ENCODE measurements at regions not wholly inside any gene's neighbourhood (a gene's known extent, or its start where the extent isn't known, plus 50 kb on each side); places are given as distances from the start of the nearest gene placed in this dataset.

- H3K9me3 Mint-ChIP-seq = no peaks in the 10 kb centered on the region
- no peak overlapping the region for H3K27ac Mint-ChIP-seq
- no peaks in the 10 kb centered on the region for H3K36me3 Mint-ChIP-seq
- no peaks in the 10 kb centered on the region for H3K4me1 Mint-ChIP-seq (ENCODE audit: low read depth)
- POLR2A ChIA-PET = no interaction called here
- intact Hi-C loops (cut with micrococcal nuclease) = no loop called here
- peaks cover 1% of the 10 kb centered on the region for H3K27me3 Mint-ChIP-seq
- no peak for DNase-seq
- CTCF ChIA-PET = no interaction called here
- H3K4me3 Mint-ChIP-seq = no peak overlapping the region
Measured at GRCh38 chr15:35724626-35725025, 178.7 kb upstream of the DPH6 start.

DNA sequence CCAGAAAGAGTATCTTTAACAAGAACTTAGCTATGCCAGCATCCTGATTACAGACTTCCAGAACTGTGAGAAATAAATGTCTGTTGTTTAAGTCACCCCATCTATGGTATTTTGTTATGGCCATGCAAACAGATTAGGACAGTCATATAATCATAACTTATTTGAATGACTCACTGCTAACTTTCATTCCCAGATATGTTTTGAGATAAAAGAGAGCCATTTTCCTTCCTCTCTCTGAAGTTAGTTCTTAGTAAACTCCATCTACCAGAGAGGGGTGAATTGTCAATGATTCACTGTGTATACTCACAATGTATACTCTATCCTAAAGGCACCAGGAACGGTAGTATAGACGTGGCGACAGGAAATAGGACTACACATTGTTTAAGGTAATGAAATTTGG lies 179.4 kb upstream of the DPH6 start:
- Mint-ChIP-seq H3K4me3 (no peak overlapping the region), H3K27me3 (no peaks in the 10 kb centered on the region), H3K36me3 (no peaks in the 10 kb centered on the region), H3K4me1 (ENCODE audit: low read depth) (no peaks in the 10 kb centered on the region), H3K9me3 (no peaks in the 10 kb centered on the region), H3K27ac (no peak overlapping the region)
- CTCF ChIA-PET = no interaction called here
- intact Hi-C loops (cut with micrococcal nuclease) = no loop called here
- POLR2A ChIA-PET = no interaction called here
- no peak for DNase-seq

DNA sequence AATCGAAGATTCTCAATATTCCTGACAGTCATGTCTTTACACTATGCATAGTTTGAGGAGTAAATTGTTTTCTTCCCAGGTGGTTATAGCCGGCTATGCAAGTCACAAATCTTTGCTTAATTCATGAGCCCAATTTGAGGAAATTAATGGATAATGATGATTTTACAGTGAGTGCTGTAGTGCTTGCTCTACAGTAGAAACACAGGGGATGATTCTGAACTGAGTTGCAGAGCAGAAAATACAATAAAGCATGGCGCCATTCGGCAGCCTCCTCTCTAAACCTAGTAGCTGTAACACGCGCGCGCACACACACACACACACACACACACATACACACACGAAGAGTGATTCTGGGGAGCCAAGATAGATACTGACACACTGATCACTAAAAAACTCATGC lies 181.7 kb upstream of the DPH6 start:
- no peaks in the 10 kb centered on the region for H3K27me3 Mint-ChIP-seq
- DNase-seq = no peak
- no peak overlapping the region for H3K4me3 Mint-ChIP-seq
- H3K4me1 Mint-ChIP-seq (ENCODE audit: low read depth) = no peaks in the 10 kb centered on the region
- no peaks in the 10 kb centered on the region for H3K36me3 Mint-ChIP-seq
- no peak overlapping the region for H3K27ac Mint-ChIP-seq
- ChIA-PET CTCF (no interaction called here), POLR2A (no interaction called here)
- no peaks in the 10 kb centered on the region for H3K9me3 Mint-ChIP-seq
- intact Hi-C loops (cut with micrococcal nuclease) = no loop called here

- no peaks in the 10 kb centered on the region for H3K9me3 Mint-ChIP-seq
- POLR2A ChIA-PET = no interaction called here
- H3K36me3 Mint-ChIP-seq = no peaks in the 10 kb centered on the region
- CTCF ChIA-PET = no interaction called here
- no peaks in the 10 kb centered on the region for H3K27me3 Mint-ChIP-seq
- no peak for DNase-seq
- no peak overlapping the region for H3K27ac Mint-ChIP-seq
- no peaks in the 10 kb centered on the region for H3K4me1 Mint-ChIP-seq (ENCODE audit: low read depth)
- H3K4me3 Mint-ChIP-seq = no peak overlapping the region
- intact Hi-C loops (cut with micrococcal nuclease) = no loop called here
Measured at GRCh38 chr15:35728219-35728940, 182.4 kb upstream of the DPH6 start.

GRCh38 chr15:35736150-35736549 lies 190.2 kb upstream of the DPH6 start:
- intact Hi-C loops (cut with micrococcal nuclease) = no loop called here
- H3K36me3 Mint-ChIP-seq = no peaks in the 10 kb centered on the region
- H3K4me3 Mint-ChIP-seq = no peak overlapping the region
- no peak overlapping the region for H3K27ac Mint-ChIP-seq
- POLR2A ChIA-PET = no interaction called here
- peaks cover 2% of the 10 kb centered on the region for H3K27me3 Mint-ChIP-seq
- CTCF ChIA-PET = no interaction called here
- H3K9me3 Mint-ChIP-seq = no peaks in the 10 kb centered on the region
- no peak for DNase-seq
- H3K4me1 Mint-ChIP-seq (ENCODE audit: low read depth) = no peaks in the 10 kb centered on the region

DNA sequence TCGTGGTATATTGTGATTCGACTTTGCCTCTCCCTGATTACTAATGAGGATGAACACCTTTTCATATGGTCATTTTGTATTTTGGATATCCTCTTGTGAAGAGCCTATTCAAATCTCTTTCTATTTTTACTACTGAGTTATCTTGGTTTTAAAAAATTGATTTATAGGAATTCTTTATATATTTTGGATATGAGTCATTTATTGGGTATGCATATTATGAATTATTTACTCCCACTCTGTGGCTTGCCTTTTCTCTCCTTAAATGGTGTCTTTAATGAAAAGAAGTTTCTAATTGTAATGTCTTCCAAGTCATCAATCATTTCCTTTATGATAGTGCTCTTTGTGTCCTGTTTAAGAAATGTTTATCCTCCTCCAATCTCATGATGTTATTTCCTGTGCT lies 191.5 kb upstream of the DPH6 start:
- CTCF ChIA-PET = interaction anchor here (1.7 kb wide), 1 partner anchor 14 kb away, joined by 11 read pairs; no protein-coding TSS in a partner anchor
- Mint-ChIP-seq H3K36me3 (no peaks in the 10 kb centered on the region), H3K9me3 (no peaks in the 10 kb centered on the region), H3K4me1 (ENCODE audit: low read depth) (no peaks in the 10 kb centered on the region), H3K27ac (no peak overlapping the region), H3K4me3 (no peak overlapping the region), H3K27me3 (peaks cover 2% of the 10 kb centered on the region)
- POLR2A ChIA-PET = no interaction called here
- intact Hi-C loops (cut with micrococcal nuclease) = no loop called here
- no peak for DNase-seq

DNA sequence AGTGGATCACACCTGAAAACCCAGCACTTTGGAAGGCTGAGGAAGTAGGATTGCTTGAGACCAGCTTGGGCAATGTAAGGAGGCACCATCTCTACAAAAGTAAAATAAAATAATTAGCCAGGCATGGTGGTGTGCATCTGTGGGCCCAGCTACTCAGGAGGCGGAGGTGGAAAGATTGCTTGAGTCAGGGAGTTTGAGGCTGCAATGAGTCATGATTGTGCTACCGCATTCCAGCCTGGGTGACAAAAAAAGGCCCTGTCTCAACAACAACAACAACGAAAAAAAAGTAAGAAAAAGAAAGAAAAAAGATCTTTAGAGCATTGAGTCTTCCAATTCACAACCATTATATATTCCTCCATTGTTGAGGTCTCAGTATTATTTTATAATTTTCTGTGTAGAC lies 192.4 kb upstream of the DPH6 start:
- Mint-ChIP-seq H3K4me1 (ENCODE audit: low read depth) (no peaks in the 10 kb centered on the region), H3K36me3 (no peaks in the 10 kb centered on the region), H3K9me3 (no peaks in the 10 kb centered on the region), H3K27ac (no peak overlapping the region), H3K27me3 (peaks cover 2% of the 10 kb centered on the region), H3K4me3 (no peak overlapping the region)
- ChIA-PET CTCF (interaction anchor here (1.7 kb wide), 1 partner anchor 13 kb away, joined by 11 read pairs; no protein-coding TSS in a partner anchor), POLR2A (no interaction called here)
- no peak for DNase-seq
- intact Hi-C loops (cut with micrococcal nuclease) = no loop called here

- POLR2A ChIA-PET = no interaction called here
- H3K4me1 Mint-ChIP-seq (ENCODE audit: low read depth) = no peaks in the 10 kb centered on the region
- no peaks in the 10 kb centered on the region for H3K36me3 Mint-ChIP-seq
- intact Hi-C loops (cut with micrococcal nuclease) = no loop called here
- H3K9me3 Mint-ChIP-seq = no peaks in the 10 kb centered on the region
- DNase-seq = no peak
- H3K4me3 Mint-ChIP-seq = no peak overlapping the region
- H3K27ac Mint-ChIP-seq = no peak overlapping the region
- H3K27me3 Mint-ChIP-seq = peaks cover 4% of the 10 kb centered on the region
- CTCF ChIA-PET = interaction anchor here (1.1 kb wide), 1 partner anchor 11 kb away, joined by 5 read pairs; no protein-coding TSS in a partner anchor
Measured at GRCh38 chr15:35740761-35741160, 194.8 kb upstream of the DPH6 start.

DNA sequence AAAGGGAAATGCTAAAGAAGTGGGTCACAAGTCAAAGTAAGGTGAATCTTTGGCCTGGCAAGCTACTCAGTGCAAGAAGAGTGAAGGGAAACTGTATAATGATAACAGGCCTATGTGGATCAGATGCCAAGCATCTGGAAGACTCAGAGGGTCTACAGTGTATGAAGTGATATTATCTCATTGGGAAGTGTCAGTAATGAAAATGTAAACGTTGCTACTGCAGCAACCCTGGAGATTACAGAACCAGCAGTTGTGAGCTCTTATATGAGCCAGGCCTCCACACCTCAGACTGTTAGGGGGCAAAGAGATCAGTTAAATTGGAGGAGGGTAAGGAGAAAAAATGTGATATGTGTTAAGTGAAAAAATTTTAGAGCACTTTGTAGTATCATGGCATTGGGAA lies 195.4 kb upstream of the DPH6 start:
- Mint-ChIP-seq H3K4me3 (no peak overlapping the region), H3K27ac (no peak overlapping the region), H3K9me3 (no peaks in the 10 kb centered on the region), H3K4me1 (ENCODE audit: low read depth) (no peaks in the 10 kb centered on the region), H3K36me3 (no peaks in the 10 kb centered on the region), H3K27me3 (peaks cover 6% of the 10 kb centered on the region)
- ChIA-PET CTCF (interaction anchor here (1.1 kb wide), 1 partner anchor 11 kb away, joined by 5 read pairs; no protein-coding TSS in a partner anchor), POLR2A (no interaction called here)
- intact Hi-C loops (cut with micrococcal nuclease) = no loop called here
- DNase-seq = no peak

- H3K27me3 Mint-ChIP-seq = peaks cover 6% of the 10 kb centered on the region
- no peak for DNase-seq
- H3K4me3 Mint-ChIP-seq = no peak overlapping the region
- no peaks in the 10 kb centered on the region for H3K9me3 Mint-ChIP-seq
- H3K4me1 Mint-ChIP-seq (ENCODE audit: low read depth) = no peaks in the 10 kb centered on the region
- ChIA-PET CTCF (no interaction called here), POLR2A (no interaction called here)
- intact Hi-C loops (cut with micrococcal nuclease) = no loop called here
- no peaks in the 10 kb centered on the region for H3K36me3 Mint-ChIP-seq
- no peak overlapping the region for H3K27ac Mint-ChIP-seq
Measured at GRCh38 chr15:35741881-35742280, 195.9 kb upstream of the DPH6 start.

DNA sequence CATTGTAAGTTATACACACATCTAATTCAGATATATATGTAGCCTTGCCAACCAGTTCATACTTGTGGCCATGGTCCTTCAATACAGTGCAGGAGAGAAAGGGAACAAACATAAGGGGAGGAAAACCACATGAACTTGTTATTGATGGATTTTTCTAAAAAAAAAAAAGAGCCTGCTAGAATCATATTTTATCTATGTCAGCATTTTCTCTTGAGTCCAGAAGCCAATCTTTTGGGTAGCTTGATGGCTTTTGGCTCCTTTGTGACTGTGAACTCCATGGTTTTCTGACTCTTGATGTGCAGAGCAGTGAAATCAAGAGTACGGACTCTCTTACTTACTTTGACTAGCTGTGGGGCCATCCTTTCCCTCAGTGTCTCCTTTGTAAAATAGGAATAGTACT lies 197.4 kb upstream of the DPH6 start:
- peaks cover 12% of the 10 kb centered on the region for H3K27me3 Mint-ChIP-seq
- H3K9me3 Mint-ChIP-seq = no peaks in the 10 kb centered on the region
- no peaks in the 10 kb centered on the region for H3K36me3 Mint-ChIP-seq
- no peak overlapping the region for H3K4me3 Mint-ChIP-seq
- ChIA-PET POLR2A (no interaction called here), CTCF (interaction anchor here (1.1 kb wide), 1 partner anchor 8 kb away, joined by 4 read pairs; no protein-coding TSS in a partner anchor)
- no peaks in the 10 kb centered on the region for H3K4me1 Mint-ChIP-seq (ENCODE audit: low read depth)
- DNase-seq = no peak
- intact Hi-C loops (cut with micrococcal nuclease) = no loop called here
- no peak overlapping the region for H3K27ac Mint-ChIP-seq

DNA sequence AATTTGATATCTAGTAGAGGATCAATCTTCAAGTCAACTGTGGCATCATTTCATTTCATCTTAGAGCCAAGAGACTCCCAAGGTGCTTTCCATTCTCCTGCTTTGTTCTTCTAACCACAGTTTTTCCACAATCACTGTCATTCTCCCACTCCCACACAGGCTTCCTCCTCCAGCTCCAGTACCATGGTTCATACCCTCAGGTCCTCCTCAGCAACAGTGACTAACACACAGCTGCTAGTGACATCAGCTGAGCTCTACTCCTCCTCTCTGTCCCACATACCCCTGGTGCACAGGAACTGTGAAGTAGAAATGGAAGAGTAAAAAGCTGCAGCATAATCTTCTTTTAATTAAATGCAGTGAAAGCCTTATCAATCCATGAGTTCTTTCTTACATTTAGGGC lies 200.2 kb upstream of the DPH6 start:
- ChIA-PET CTCF (no interaction called here), POLR2A (no interaction called here)
- no peak overlapping the region for H3K27ac Mint-ChIP-seq
- H3K4me1 Mint-ChIP-seq (ENCODE audit: low read depth) = no peaks in the 10 kb centered on the region
- no peak overlapping the region for H3K4me3 Mint-ChIP-seq
- intact Hi-C loops (cut with micrococcal nuclease) = no loop called here
- H3K9me3 Mint-ChIP-seq = no peaks in the 10 kb centered on the region
- H3K36me3 Mint-ChIP-seq = no peaks in the 10 kb centered on the region
- H3K27me3 Mint-ChIP-seq = peaks cover 11% of the 10 kb centered on the region
- no peak for DNase-seq

- no peaks in the 10 kb centered on the region for H3K9me3 Mint-ChIP-seq
- CTCF ChIA-PET = no interaction called here
Measured at GRCh38 chr15:35748105-35748504, 202.1 kb upstream of the DPH6 start.

More at GRCh38 chr15:35748105-35748504, 202.1 kb upstream of the DPH6 start:
- Mint-ChIP-seq H3K4me1 (ENCODE audit: low read depth) (no peaks in the 10 kb centered on the region), H3K27ac (no peak overlapping the region), H3K4me3 (no peak overlapping the region), H3K27me3 (peaks cover 13% of the 10 kb centered on the region), H3K36me3 (no peaks in the 10 kb centered on the region)
- POLR2A ChIA-PET = no interaction called here
- intact Hi-C loops (cut with micrococcal nuclease) = no loop called here
- no peak for DNase-seq

Measured in activated CD4-positive, alpha-beta memory T cell treated with anti-CD3 and anti-CD28 coated beads for 36 hours (primary cell).